K562 (cell line): ENCODE measurements at regions not wholly inside any gene's neighbourhood (a gene's known extent, or its start where the extent isn't known, plus 50 kb on each side); places are given as distances from the start of the nearest gene placed in this dataset.

Source experiments
- CBFA2T3 ChIP-seq: fragments of 450-650 bp; IDR thresholded peaks from 2 replicates; pipeline ENCODE4 v1.6.1; 2017
- E2F8 ChIP-seq: fragments of 450-650 bp; IDR thresholded peaks from 2 replicates; pipeline ENCODE4 v1.7.1; 2018; ENCODE audit warnings: mild to moderate bottlenecking, low read depth; ENCODE audit not compliant: partially characterized antibody
- FOSL1 ChIP-seq: fragments of 200-800 bp; sonication (Bioruptor generic); conservative IDR thresholded peaks from 2 replicates; pipeline ENCODE4 v1.6.1; 2016; ENCODE audit warnings: missing genetic modification characterization, missing compliant biosample characterization
- MCM5 ChIP-seq: fragments of 450-650 bp; IDR thresholded peaks from 2 replicates; pipeline ENCODE4 v1.6.1; 2016; ENCODE audit warnings: low read depth
- NBN ChIP-seq: fragments of 450-650 bp; IDR thresholded peaks from 2 replicates; pipeline ENCODE4 v1.6.1; 2016; ENCODE audit warnings: low read depth, mild to moderate bottlenecking
- PRDM10 ChIP-seq: fragments of 450-650 bp; IDR thresholded peaks from 2 replicates; pipeline ENCODE4 v1.6.1; 2018; ENCODE audit not compliant: partially characterized antibody
- SREBF1 ChIP-seq: fragments of 150-350 bp; IDR thresholded peaks from 2 replicates; pipeline ENCODE4 v1.6.1; 2014; ENCODE audit warnings: antibody characterized with exemption, low read depth, low read length, borderline replicate concordance
- TEAD1 ChIP-seq, 2 experiments: fragments of 450-650 bp in 1 of 2; sonication (generic) in 1 of 2; formaldehyde crosslinking; IDR thresholded peaks; 2 replicates each; pipeline versions ENCODE4 v1.4.0 to v1.8.0; 2020 to 2022; ENCODE audit warnings: mild to moderate bottlenecking in 2 of 2, missing genetic modification reagents in 1 of 2
- ZBTB1 ChIP-seq: sonication (generic); formaldehyde crosslinking; IDR thresholded peaks from 2 replicates; pipeline ENCODE4 v1.8.1; 2023; ENCODE audit warnings: missing genetic modification reagents, low read depth, mild to moderate bottlenecking, borderline replicate concordance
- ZBTB43 ChIP-seq: sonication (generic); formaldehyde crosslinking; IDR thresholded peaks from 2 replicates; pipeline ENCODE4 v1.8.0; 2023; ENCODE audit warnings: mild to moderate bottlenecking, missing genetic modification reagents
- ZNF639 ChIP-seq, 2 experiments: fragments of 200-800 bp in 1 of 2; sonication (Bioruptor generic) in 1 of 2; sonication (generic) in 1 of 2; formaldehyde crosslinking in 1 of 2; IDR thresholded peaks in 1 of 2; conservative IDR thresholded peaks in 1 of 2; 2 replicates each; pipeline versions ENCODE4 v1.5.0 to v1.6.1; 2016 to 2020; ENCODE audit warnings: missing compliant biosample characterization in 1 of 2, missing genetic modification characterization in 1 of 2, missing genetic modification reagents in 1 of 2

- TF ChIP-seq ZBTB43 (CRISPR knock-in tag): no peak
- TF ChIP-seq TEAD1 (CRISPR knock-in tag; IDR thresholded peaks at IDR 0.05): no peak
- TF ChIP-seq CBFA2T3: no peak
- TF ChIP-seq MCM5: no peak
- no peak for TF ChIP-seq SREBF1
- no peak for TF ChIP-seq NBN
- TF ChIP-seq FOSL1 (tag): no peak
- no peak for TF ChIP-seq ZBTB1
- no peak for TF ChIP-seq PRDM10
- no peak for TF ChIP-seq ZNF639 (CRISPR knock-in tag; conservative IDR thresholded peaks at IDR 0.05 in 1 of 2, IDR thresholded peaks at IDR 0.05 in 1 of 2)
- TF ChIP-seq E2F8: no peak
Observed at GRCh38 chr9:7325995-7326394, 473.6 kb downstream of the DMAC1 start (continued).
